DND-41 (cell line): ENCODE measurements at regions not wholly inside any gene's neighbourhood (a gene's known extent, or its start where the extent isn't known, plus 50 kb on each side); places are given as distances from the start of the nearest gene placed in this dataset.

Source experiments
- EZH2 ChIP-seq: IDR thresholded peaks from 3 replicates; pipeline ENCODE4 v1.6.1; 2012; ENCODE audit warnings: borderline replicate concordance, low read depth, mild to moderate bottlenecking, moderate library complexity, low read length, inconsistent platforms; ENCODE audit not compliant: severe bottlenecking
- TF ChIP-seq, protein P1 (sequence below): IDR thresholded peaks from 2 replicates; pipeline ENCODE4 v1.5.1; 2012; ENCODE audit warnings: borderline replicate concordance, low read length, moderate library complexity, mild to moderate bottlenecking; ENCODE audit not compliant: poor library complexity, severe bottlenecking; ENCODE audit errors: extremely low read depth

DNA sequence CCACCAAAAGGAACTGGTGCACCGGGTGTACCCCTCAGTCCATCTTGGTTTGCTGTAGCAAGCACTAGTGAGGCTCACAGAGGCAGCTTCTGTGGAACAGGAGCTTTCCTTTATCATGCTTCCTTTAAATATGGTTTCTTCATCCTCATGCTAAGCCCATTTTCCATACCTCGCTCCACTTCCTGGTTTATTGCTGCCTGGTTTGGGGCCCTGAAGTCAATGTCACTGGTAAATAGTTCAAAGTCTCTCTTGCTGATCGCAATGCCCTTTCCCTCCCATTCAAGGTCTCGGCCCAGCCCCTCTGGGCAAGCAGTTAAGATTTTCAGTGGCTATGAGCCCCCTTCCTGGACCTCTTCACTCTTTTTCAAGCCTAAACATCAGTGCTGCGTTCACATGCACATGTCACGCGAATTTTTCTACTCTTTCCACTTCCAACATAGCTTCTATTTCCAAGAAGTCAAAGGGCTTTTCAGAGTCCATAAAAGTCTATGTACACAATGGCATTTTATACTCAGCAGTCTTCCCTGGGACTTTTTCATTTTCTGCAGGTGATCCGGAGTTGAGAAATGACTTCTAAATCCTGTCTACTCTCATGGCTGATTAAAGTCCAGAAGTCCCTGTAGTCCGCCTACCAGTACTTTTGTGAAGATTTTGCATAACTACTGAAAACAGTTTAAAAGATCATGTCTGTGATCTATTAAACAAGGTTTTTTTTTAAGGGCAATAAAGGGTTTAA lies 323.8 kb upstream of the ZFHX3 start:
- TF ChIP-seq, protein P1, sequence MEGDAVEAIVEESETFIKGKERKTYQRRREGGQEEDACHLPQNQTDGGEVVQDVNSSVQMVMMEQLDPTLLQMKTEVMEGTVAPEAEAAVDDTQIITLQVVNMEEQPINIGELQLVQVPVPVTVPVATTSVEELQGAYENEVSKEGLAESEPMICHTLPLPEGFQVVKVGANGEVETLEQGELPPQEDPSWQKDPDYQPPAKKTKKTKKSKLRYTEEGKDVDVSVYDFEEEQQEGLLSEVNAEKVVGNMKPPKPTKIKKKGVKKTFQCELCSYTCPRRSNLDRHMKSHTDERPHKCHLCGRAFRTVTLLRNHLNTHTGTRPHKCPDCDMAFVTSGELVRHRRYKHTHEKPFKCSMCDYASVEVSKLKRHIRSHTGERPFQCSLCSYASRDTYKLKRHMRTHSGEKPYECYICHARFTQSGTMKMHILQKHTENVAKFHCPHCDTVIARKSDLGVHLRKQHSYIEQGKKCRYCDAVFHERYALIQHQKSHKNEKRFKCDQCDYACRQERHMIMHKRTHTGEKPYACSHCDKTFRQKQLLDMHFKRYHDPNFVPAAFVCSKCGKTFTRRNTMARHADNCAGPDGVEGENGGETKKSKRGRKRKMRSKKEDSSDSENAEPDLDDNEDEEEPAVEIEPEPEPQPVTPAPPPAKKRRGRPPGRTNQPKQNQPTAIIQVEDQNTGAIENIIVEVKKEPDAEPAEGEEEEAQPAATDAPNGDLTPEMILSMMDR = no peak
- TF ChIP-seq EZH2 = no peak
